NCI-H345 treated with DMSO at 0.1 percent for 48 hours (cell line): ENCODE measurements at regions not wholly inside any gene's neighbourhood (a gene's known extent, or its start where the extent isn't known, plus 50 kb on each side); places are given as distances from the start of the nearest gene placed in this dataset.

Experiments used
- DNase-seq: peaks from one replicate; lab custom pipeline; 2025; ENCODE audit not compliant: unreplicated experiment; lab: John Stamatoyannopoulos, UW

DNA sequence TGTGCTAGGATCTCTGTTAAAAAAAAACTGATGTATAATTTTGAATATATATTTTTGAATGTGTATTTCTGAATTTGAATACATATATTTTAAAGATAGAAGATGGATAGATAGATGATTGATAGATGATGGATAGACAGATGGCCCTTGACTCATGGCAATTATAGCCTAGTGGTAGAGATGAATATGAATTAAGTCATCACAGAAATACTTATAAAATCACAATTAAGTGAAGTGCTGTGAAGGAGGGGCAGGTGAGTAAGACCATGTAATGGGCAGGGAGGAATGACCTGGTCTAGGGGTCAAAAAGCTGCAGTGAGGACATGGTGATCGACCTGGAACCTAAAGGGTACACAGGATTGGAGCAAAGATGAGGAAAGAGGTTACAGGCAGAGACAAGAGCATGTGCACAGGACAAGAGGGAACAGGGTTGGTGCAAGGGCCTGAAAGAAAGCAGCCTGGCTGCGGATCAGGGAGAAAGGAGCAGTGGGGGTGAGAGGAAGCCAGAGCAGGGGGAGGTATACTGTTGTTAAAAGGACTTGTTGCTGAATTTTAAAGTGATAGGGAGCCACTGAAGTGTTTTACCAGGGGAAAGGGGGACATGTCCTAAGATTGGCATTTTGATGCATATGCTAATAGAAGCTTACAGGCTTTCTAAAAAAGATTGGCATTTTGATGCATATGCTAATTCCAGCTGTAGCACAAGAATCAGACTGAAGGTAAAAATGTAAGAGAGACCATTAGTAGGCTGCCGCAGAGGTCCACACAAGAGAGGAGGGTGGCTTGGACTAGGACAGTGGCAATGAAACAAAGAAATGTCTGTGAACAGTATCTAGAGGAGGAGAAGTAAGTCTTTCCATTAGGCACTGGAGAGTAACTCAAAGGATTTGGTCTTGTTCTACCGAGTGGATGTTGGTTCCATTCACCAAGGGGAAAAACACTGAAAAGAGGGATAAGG lies 527.8 kb downstream of the AGTPBP1 start:
- DNase-seq, result no peak

DNA sequence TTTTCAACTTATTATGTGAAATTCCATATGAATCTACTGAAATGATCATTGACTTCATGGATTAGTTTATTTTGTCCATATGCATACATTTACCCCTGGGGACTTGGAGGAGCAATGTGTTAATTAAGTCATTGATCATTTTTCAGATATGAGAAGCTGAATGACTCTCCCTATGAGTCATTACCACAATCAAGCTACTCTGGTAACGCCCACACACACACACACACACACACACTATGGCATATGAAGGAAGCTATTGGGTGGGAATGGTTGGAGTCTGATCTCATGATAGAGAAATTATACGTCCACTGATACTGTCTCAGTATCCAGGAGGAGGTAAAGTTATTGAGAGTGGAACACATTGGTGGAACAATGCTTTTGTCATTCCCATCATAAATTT lies 528.9 kb downstream of the AGTPBP1 start:
- no peak for DNase-seq

DNA sequence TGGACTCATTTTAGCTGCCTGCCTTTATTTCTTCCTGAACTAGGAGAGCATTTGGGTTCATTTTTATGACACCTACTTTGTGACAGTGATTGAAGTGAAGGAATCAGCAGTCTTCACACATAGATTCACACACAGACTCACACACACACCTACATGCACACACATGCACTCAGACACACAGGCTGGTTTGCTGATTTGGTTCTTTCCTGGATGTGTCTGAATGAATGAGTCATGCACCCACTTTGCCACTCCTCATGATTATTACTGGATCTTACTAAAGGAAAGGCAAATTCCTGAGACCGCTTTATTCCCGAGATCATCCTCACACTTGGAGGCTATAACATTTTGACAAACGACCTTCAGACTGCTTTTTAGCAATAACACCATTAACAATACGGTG lies 529.5 kb downstream of the AGTPBP1 start:
- no peak for DNase-seq

- no peak for DNase-seq
Observed at GRCh38 chr9:85208666-85209065, 533.1 kb downstream of the AGTPBP1 start.

GRCh38 chr9:85204176-85204575 lies 534.6 kb downstream of the NTRK2 start:
- no peak for DNase-seq

DNA sequence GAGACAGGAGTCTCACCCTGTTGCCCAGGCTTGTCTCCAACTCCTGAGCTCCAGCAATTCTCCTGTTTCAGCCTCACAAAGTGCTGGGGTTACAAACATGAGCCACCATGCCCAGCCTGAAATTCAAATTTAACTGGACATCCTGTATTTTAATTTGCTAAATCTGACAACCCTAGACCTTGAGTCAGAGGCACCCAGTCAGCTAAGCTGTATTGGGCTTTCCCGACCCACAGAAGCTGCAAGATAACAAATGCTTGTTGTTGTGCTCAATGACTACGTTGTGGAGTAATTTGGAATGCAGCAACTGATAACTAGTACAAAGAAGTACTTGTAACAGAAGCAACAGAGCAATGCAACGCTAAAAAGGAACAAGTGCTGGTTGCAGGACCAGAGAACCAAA lies 533.1 kb downstream of the NTRK2 start:
- DNase-seq, result no peak

DNA sequence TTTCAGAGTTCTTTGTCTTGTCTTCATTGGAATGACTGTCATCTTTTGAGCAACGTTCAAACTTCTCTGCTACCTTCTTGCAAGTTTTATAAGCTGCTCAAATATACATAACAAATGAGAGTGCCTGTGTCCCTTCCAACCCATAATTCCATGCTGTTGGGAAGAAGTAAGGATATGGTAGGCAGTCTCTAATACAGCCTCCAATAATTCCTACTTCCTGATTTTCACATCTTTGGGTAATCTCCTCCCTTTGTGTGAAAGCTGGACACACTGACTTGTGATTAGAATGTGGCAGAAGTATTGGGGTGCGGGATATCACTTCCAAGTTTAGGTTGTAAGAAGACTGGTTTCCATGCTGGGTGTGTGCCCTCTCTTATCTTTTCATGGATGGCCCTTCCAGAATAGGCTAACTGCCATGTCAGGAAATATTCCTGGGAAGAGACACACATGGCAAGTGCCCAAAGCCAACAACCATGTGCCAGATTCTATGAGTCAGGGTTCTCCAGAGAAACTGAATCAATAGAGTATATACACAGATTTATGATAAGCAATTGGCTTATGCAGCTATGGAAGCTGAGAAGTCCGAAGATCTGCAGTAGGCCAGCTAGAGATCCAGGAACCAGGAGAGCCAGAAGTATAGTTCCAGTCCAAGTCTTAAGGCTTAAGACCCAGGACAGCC lies 531.3 kb downstream of the NTRK2 start:
- DNase-seq, result no peak

DNA sequence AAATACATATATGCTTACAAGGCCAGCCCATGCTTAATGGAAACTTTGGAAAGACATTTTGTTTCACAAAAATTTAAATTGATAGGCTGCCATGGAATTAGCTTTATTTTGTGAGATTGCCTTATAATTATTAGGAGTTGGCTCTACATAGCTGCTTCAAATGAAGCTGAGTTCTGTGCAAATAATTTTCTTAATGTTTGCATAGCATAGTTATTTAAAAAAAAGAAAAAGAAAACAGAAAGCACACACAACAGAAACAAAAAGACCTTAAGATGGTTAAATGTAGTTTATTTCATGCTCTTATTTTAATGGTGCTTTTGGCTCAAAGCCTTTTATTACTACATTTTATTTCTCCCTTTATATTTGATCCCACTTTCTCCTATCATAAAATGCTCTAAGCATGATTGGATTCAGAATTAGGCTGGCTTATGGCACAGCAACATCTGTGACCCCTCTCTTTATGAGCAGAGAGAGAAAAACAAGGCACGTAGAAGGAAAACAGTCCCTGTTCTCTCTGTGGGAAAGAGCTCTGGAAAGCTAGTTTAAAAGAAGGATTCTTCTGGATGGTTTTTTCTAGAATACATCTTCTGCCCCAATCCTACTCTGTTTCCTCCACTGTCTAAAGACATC lies 530.5 kb downstream of the NTRK2 start:
- no peak for DNase-seq

DNA sequence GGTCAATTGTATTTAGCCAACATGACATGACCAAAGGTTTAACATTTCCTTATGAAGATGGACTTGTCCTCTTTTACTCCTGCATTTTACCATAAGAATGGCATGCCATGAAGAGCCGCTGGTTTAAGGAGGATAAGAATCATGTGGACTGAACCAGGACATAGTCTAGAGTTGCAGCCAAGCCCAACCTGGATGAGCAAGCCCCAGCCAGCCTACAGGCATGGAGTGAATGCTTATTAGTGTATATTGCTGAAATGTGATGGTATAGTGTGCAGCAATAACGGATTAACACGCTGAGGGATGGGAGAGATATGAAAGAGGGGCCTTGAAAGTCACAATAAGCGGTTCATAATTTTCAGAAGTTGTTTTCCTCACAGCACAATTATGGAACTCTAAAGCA lies 523.2 kb downstream of the NTRK2 start:
- no peak for DNase-seq

DNA sequence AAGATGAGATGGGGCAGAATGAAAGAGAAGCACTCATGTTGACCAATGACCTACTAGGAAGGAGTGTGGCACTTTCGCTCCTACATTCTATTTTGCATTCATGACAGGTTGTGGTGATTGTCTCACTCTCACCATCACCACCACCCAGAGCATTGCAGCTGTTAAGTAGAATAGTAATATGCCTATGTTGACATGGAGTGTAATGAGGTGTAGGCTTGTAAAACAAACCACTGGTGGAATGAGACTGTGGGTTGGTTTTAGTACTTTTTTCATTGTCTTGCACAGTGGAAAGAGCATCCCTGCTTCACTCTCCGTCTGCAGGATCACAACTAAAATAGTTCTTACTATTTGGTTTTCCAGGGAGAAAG lies 516.7 kb downstream of the NTRK2 start:
- no peak for DNase-seq

DNA sequence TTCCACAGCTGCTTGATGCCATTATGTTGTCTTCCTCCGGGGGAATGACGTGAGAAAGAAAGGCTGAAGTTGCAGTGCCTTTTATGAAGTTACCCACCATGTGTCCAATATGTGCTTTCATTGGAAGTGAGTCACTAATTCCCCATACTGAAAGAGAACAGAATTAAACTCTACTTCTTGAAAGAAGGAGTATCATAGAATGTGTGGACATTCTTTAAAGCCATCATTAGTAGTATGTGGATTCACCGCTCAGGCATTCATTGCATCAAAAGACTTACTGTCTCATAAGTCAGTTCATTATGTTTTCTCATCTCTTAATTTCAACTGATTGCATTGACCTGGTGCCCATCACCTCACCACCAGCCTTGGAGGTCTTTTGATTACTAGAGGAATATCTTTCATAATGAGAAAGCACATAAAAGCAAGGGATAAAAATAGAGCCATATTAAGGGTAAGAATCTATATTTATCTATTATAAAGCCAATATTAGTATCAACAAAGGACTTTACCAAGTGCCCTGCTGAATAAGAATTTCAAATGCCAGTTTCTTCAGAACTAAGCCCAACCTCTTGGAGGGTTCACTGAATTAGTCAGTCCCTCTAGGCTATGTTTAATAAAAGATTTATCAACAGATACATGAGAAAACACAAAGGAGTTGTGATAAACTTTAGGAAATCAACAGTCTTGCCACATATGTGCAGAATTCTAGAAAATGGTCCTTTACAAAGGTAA lies 516.1 kb downstream of the NTRK2 start:
- no peak for DNase-seq

- DNase-seq, result no peak
Observed at GRCh38 chr9:85182383-85182782, 512.9 kb downstream of the NTRK2 start.

DNA sequence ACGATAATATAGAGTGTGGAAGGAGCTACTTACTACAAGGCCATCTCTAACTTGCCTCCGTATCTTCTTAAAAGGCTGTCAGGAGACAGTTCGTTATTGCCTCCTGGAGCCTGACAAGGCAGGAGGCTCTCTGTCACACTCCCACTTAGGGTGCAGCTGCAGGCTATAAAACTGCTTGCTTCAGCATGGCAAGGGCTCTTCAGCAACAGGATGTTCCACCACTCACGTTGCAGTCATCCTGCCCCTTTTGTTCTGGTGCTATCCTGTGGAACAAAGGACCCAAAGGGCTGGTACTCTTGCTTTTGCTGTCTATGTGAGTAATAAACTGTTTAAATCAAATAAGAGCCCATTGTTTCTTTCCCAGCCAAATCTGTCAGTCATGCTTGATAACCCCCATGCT lies 508.9 kb downstream of the NTRK2 start:
- peak; percentile 88 for DNase-seq

DNA sequence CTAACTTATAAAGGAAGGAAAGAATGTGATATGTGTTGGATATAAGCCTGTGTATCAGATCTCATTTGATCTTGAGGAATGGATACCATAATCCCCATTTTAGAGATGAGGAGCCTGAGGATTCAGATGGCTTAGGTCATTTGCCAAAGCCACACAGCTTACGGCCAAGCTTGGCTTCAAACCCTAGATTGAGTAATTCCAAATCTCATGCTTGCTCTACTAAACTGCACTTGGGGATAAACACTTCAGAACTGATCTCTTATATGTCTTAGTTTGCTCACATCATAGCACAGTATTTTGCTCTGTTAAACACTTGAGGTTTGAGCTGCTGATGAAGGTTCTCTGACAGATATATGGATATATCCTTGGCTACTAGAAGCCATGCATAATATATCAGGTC lies 504.4 kb downstream of the NTRK2 start:
- DNase-seq, result no peak

GRCh38 chr9:85172001-85172978 lies 502.8 kb downstream of the NTRK2 start:
- DNase-seq, result no peak

DNA sequence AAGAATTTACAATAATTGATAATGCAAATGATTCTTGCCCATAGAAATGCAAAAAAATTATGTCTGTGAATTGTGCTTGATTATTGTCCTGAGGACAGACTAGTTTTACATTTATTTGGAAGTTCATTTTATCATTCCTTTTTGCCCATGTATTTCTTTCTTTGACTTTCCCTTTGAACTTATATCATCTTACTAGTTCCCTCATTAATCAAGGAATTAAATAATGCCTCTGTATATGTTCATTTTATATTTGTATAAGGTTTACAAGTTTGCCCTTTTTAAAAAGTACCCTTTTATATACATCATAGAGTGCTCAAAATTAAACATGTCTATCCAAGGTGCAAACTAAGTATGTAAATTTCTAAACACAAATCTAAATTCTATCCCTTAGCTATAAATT lies 501.6 kb downstream of the NTRK2 start:
- DNase-seq, result no peak

DNA sequence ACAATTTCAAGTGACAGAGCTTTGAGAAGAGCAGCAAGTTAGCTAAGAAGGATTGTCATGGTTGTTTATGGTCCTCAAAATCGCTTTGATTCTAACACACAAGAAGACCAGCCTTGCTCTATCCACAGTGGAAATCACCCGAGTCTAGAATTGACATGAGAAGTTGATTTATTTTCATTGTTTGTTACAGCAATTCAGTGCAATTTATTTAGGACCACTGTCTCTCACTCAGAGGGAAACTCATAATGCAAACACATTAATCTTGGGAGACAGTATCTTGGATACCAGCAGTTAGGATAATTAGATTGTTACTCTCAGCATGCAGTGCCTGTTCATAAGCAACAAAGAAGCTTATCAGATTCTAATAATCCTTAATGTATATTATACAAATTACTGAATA lies 498.9 kb downstream of the NTRK2 start:
- DNase-seq, result no peak

DNA sequence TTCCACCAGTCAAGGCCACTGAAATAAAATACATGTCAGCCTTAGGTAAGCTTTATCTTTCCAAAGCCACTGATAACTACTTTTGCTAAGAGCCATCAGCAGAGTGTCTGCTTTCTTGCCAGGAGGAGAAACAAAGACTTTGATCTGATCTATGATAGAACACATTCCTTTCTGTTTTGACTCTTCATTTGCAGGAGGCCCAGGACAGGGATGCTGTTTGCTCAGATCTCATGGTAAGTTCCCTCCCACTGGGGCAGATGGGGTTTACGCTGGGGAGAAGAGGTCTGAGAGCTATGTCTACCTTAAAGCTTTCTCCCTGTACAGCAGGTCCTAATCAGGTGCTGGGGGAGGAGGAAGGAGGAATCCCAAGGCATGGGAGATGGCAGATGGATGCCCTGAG lies 497.6 kb downstream of the NTRK2 start:
- DNase-seq, result no peak

DNA sequence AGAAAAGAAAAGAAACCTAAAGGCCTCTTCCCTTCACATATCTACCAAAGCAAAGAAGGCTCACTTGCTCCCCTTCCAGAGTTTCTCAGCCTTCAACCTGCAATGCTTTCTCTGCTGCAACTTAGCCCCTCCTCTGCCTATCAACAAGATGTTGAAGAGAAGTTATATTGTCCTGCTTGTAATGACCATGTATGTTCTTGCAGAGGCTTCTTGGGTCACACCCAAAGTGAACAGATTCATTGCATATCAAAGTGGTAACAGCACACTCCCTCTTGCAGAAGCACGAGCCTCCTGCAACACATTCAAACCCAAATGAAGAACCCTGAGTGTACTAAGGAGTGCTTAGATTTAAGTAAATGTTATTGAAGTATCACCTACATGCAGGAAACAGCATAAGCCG lies 494.3 kb downstream of the NTRK2 start:
- no peak for DNase-seq

DNA sequence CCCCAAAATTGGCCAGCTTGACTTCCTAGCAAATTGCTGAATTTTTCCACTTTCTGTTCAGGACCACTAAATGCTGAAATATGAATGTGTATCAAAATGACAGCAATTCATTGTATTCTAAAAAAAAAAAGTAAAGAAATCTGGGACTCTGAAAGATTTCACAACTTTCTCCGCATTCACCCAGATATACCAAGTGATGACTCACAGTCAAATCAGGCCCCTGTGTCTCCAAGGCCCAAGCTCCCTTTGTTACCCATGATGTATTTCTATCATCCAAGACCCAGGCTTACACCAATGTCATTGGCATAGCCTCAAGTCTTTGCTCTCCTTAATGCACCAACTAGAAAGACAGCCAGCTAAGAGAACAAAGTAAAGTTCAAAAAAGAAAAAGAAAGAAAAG lies 493.9 kb downstream of the NTRK2 start:
- no peak for DNase-seq
